ENCODE measurements at regions not wholly inside any gene's neighbourhood (a gene's known extent, or its start where the extent isn't known, plus 50 kb on each side); places are given as distances from the start of the nearest gene placed in this dataset.

- TF ChIP-seq CTCF (IDR thresholded peaks at IDR 0.05; ENCODE audit: low read depth, low read length): no peak
- H3K4me3 ChIP-seq (replicated peaks in 1 of 2; ENCODE audit: low read depth in 2 of 2, low read length in 2 of 2): no peak overlapping the region
- no peak for DNase-seq (ENCODE audit: low read depth in 2 of 2)
These were observed 119.7 kb downstream of the KIF2B start for GRCh38 chr17:53942436-53942835.

- TF ChIP-seq CTCF (IDR thresholded peaks at IDR 0.05; ENCODE audit: low read depth, low read length): no peak
- no peak for DNase-seq (ENCODE audit: low read depth in 2 of 2)
These were observed 120.2 kb downstream of the KIF2B start for GRCh38 chr17:53942898-53943297.

GRCh38 chr17:53948323-53948722 lies 125.6 kb downstream of the KIF2B start:
- H3K4me3 ChIP-seq (replicated peaks in 1 of 2; ENCODE audit: low read depth in 2 of 2, low read length in 2 of 2): no peak overlapping the region
- no peak for DNase-seq (ENCODE audit: low read depth in 2 of 2)
- TF ChIP-seq CTCF (IDR thresholded peaks at IDR 0.05; ENCODE audit: low read depth, low read length): no peak

More at GRCh38 chr17:53942898-53943297, 120.2 kb downstream of the KIF2B start:
- no peak overlapping the region for H3K4me3 ChIP-seq (replicated peaks in 1 of 2; ENCODE audit: low read depth in 2 of 2, low read length in 2 of 2)

GRCh38 chr17:53949473-53950090 lies 126.9 kb downstream of the KIF2B start:
- no peak overlapping the region for H3K4me3 ChIP-seq (replicated peaks in 1 of 2; ENCODE audit: low read depth in 2 of 2, low read length in 2 of 2)
- DNase-seq (ENCODE audit: low read depth in 2 of 2): no peak
- TF ChIP-seq CTCF (IDR thresholded peaks at IDR 0.05; ENCODE audit: low read depth, low read length): no peak

GRCh38 chr17:53950207-53950857 lies 127.6 kb downstream of the KIF2B start:
- TF ChIP-seq CTCF (IDR thresholded peaks at IDR 0.05; ENCODE audit: low read depth, low read length): no peak
- H3K4me3 ChIP-seq (replicated peaks in 1 of 2; ENCODE audit: low read depth in 2 of 2, low read length in 2 of 2): no peak overlapping the region
- DNase-seq (ENCODE audit: low read depth in 2 of 2): no peak

- no peak for DNase-seq (ENCODE audit: low read depth in 2 of 2)
- no peak for TF ChIP-seq CTCF (IDR thresholded peaks at IDR 0.05; ENCODE audit: low read depth, low read length)
- H3K4me3 ChIP-seq (replicated peaks in 1 of 2; ENCODE audit: low read depth in 2 of 2, low read length in 2 of 2): no peak overlapping the region
These were observed 128.1 kb downstream of the KIF2B start for GRCh38 chr17:53950858-53951250.
